Upper lobe of left lung (tissue), 6 donors: ENCODE measurements at regions not wholly inside any gene's neighbourhood (a gene's known extent, or its start where the extent isn't known, plus 50 kb on each side); places are given as distances from the start of the nearest gene placed in this dataset.

ENCODE experiments used
- ATAC-seq, 2 donors: fragments of 200-7000 bp; cut with Tn5 transposase; one replicate each; pipeline ENCODE4 v1.9.1; 2022; ENCODE audit warnings: mild to moderate bottlenecking in 2 of 2, moderate library complexity in 2 of 2; ENCODE audit not compliant: low FRiP score in 2 of 2
- DNase-seq, 2 donors: peaks; one replicate each; pipeline ENCODE4 v3.0.0-alpha.2; 2019 to 2020
- H3K27ac ChIP-seq, 4 donors: fragments of 200-600 bp; sonication (generic); one replicate each; pipeline ENCODE4 v1.5.1; 2016 to 2019
- H3K27me3 ChIP-seq, 4 donors: fragments of 200-600 bp; sonication (generic); one replicate each; pipeline ENCODE4 v1.5.1; 2017 to 2019
- H3K36me3 ChIP-seq, 4 donors: fragments of 200-600 bp; sonication (generic); one replicate each; pipeline ENCODE4 v1.5.1; 2016 to 2019
- H3K4me1 ChIP-seq, 4 donors: fragments of 200-600 bp; sonication (generic); one replicate each; pipeline ENCODE4 v1.5.1; 2018 to 2019
- H3K4me3 ChIP-seq, 4 donors: fragments of 200-600 bp; sonication (generic); one replicate each; pipeline ENCODE4 v1.5.1; 2017 to 2019; ENCODE audit warnings: mild to moderate bottlenecking in 2 of 4, moderate library complexity in 1 of 4
- H3K9me3 ChIP-seq, 4 donors: fragments of 200-600 bp; sonication (generic); one replicate each; pipeline ENCODE4 v1.5.1; 2018 to 2019
- CTCF ChIP-seq, 6 experiments: fragments of 450-650 bp in 4 of 6; fragments of 200-600 bp in 2 of 6; sonication (generic) in 2 of 6; IDR thresholded peaks; one replicate each; pipeline ENCODE4 v1.5.1; 2016 to 2019; ENCODE audit warnings: antibody characterized with exemption in 6 of 6
- EP300 ChIP-seq, 4 donors: sonication (generic); formaldehyde crosslinking; IDR thresholded peaks; one replicate each; pipeline ENCODE4 v1.5.1; 2017; ENCODE audit warnings: antibody characterized with exemption in 4 of 4, control low read depth in 2 of 4
- POLR2A ChIP-seq, 4 donors: fragments of 450-650 bp; IDR thresholded peaks; one replicate each; pipeline ENCODE4 v1.5.1; 2016 to 2017; ENCODE audit warnings: antibody characterized with exemption in 4 of 4, mild to moderate bottlenecking in 2 of 4
- POLR2AphosphoS5 ChIP-seq, 2 donors: sonication (generic); formaldehyde crosslinking; IDR thresholded peaks; one replicate each; pipeline ENCODE4 v1.5.1; 2017; ENCODE audit warnings: antibody characterized with exemption in 2 of 2
- WGBS, 2 donors: methylation state at CpG; one replicate each; pipeline ENCODE4 v1.1.5; 2017 to 2018; 5-methylcytosine and 5-hydroxymethylcytosine counted together
- donor health status: DM: no; HTN: no; CAD: no; lungs with moderate emphysema.
- donor health status: DM: no; HTN: yes; CAD: no; lungs with severe emphysema.

DNA sequence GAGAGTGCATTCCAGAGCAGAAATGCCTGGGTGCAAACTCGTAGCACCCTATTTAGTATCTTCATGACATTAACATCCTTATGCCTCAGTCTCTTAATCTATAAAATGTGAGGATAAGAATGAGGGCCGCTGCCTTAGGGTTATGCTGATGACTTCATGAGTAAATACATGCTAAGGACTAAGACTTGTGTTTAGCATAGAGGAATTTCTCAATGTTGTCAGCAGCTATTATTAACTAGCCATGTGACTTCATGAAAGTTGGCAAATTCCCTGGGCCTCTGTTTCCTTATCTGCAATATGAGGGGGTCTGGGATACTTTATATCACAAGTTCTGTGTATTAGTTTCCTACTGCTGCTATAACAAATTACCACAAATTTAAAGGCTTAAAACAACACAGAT lies 108.1 kb upstream of the RIPOR2 start:
- 80 to 98% methylated on average over 2 of the region's 2 CpGs for WGBS, 2 donors
- Histone ChIP-seq H3K9me3 (no peaks in the 10 kb centered on the region), H3K4me3 (no peak overlapping the region), H3K36me3 (no peaks in the 10 kb centered on the region), H3K27ac (no peak overlapping the region), H3K4me1 (peaks cover 0 to 3% (median 0%) of the 10 kb centered on the region in 4 donors), H3K27me3 (no peaks in the 10 kb centered on the region)
- ATAC-seq (no peak), DNase-seq (no peak)
- TF ChIP-seq CTCF (IDR thresholded peaks at IDR 0.05) = no peak
- TF ChIP-seq EP300 (IDR thresholded peaks at IDR 0.05) = no peak
- TF ChIP-seq POLR2A (IDR thresholded peaks at IDR 0.05) = no peak
- TF ChIP-seq POLR2AphosphoS5 (IDR thresholded peaks at IDR 0.05) = no peak

- no peak for TF ChIP-seq POLR2A (IDR thresholded peaks at IDR 0.05)
- no peak for TF ChIP-seq CTCF (IDR thresholded peaks at IDR 0.05)
- TF ChIP-seq POLR2AphosphoS5 (IDR thresholded peaks at IDR 0.05) = no peak
- no peak for TF ChIP-seq EP300 (IDR thresholded peaks at IDR 0.05)
Observed at GRCh38 chr6:25046942-25047341, 111.2 kb upstream of the RIPOR2 start.

DNA sequence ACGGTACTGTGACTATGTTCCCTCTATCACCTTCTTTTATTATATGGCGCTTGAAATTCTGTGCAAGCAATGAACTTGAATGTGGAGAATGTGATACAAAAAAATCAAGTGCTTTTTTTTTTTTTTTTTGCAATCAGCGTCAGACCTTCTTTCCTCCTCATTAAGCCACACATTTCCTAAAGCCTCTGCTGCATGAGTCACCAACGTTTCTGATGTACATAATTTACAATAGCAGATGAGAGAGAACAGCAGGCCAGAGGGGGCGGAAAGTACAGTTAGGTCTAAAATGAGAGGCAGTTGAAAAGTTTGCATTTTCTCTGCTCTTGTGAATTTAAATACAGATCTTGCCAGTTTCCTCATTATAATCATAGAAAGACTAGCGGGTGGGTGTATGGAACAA lies 114.6 kb upstream of the RIPOR2 start:
- 24 to 32% methylated on average over 6 of the region's 6 CpGs for WGBS, 2 donors
- Histone ChIP-seq H3K9me3 (no peaks in the 10 kb centered on the region), H3K4me1 (peaks cover 0 to 11% (median 3%) of the 10 kb centered on the region in 4 donors), H3K4me3 (no peak overlapping the region), H3K27me3 (no peaks in the 10 kb centered on the region), H3K36me3 (no peaks in the 10 kb centered on the region), H3K27ac (no peak overlapping the region)
- peak in 1 of 2 donors; percentile 44 for DNase-seq
- TF ChIP-seq POLR2AphosphoS5 (IDR thresholded peaks at IDR 0.05) (no peak), EP300 (IDR thresholded peaks at IDR 0.05) (no peak), CTCF (IDR thresholded peaks at IDR 0.05) (no peak), POLR2A (IDR thresholded peaks at IDR 0.05) (no peak)
- ATAC-seq = no peak

More at GRCh38 chr6:25046942-25047341, 111.2 kb upstream of the RIPOR2 start:
- no peaks in the 10 kb centered on the region for H3K9me3 ChIP-seq
- 81 to 89% methylated on average over 2 of the region's 2 CpGs for whole genome bisulfite sequencing, 2 donors
- H3K4me1 ChIP-seq = peaks cover 0 to 7% (median 1%) of the 10 kb centered on the region in 4 donors
- ATAC-seq = no peak
- H3K27ac ChIP-seq = no peak overlapping the region
- H3K4me3 ChIP-seq = no peak overlapping the region
- DNase-seq = no peak
- H3K27me3 ChIP-seq = no peaks in the 10 kb centered on the region
- no peaks in the 10 kb centered on the region for H3K36me3 ChIP-seq

DNA sequence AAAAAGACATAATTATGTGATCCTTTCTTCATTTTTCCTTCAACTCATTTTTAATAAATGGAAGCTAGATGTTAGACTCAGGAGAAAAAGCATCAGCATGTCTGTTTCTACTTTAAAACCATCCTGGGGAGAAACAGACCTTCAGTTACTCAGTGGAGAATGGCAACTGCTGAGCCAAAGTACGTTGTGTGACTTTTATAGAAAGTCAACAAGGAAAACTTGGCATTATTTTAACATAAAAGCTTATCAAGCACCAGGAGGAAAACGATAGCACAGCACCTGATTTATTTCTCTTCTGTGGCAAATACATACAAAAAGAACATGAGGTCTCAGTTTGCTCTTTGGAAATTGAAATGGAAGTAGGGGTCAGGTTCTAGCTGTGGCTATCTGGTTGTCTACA lies 115.3 kb upstream of the RIPOR2 start:
- Histone ChIP-seq H3K4me3 (no peak overlapping the region), H3K27ac (no peak overlapping the region), H3K27me3 (no peaks in the 10 kb centered on the region), H3K4me1 (peaks cover 0 to 11% (median 5%) of the 10 kb centered on the region in 4 donors), H3K36me3 (no peaks in the 10 kb centered on the region), H3K9me3 (no peaks in the 10 kb centered on the region)
- no peak for DNase-seq
- WGBS, 2 donors = 29 to 43% methylated on average over 2 of the region's 2 CpGs
- no peak for ATAC-seq
- TF ChIP-seq POLR2A (IDR thresholded peaks at IDR 0.05) = no peak

DNA sequence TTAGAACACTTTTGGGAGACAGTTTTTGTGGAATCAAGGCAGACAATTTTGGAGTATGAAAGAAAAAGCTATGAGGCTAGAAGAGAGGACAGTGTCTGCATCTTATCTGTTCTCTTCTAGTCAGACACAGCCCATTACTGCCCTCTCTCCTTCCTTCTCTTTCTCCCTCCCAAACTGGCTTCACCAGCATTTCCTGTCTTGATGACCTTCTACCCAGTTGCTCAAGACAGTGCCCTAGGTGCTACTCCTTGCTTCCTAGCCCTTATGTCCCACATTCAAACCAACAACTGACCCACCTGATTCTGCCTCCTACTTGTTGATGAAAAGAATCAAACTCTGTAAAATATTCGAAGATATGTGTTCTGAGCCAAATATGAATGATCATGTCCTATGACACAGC lies 116.4 kb upstream of the RIPOR2 start:
- TF ChIP-seq POLR2AphosphoS5 (IDR thresholded peaks at IDR 0.05) (no peak), POLR2A (IDR thresholded peaks at IDR 0.05) (no peak), CTCF (IDR thresholded peaks at IDR 0.05) (no peak), EP300 (IDR thresholded peaks at IDR 0.05) (no peak)
- Histone ChIP-seq H3K9me3 (no peaks in the 10 kb centered on the region), H3K4me3 (no peak overlapping the region), H3K4me1 (peaks cover 0 to 11% (median 5%) of the 10 kb centered on the region in 4 donors), H3K36me3 (no peaks in the 10 kb centered on the region), H3K27me3 (no peaks in the 10 kb centered on the region), H3K27ac (no peak overlapping the region)
- ATAC-seq (no peak), DNase-seq (no peak)
- 86 to 100% methylated on average over 1 of the region's 1 CpG for WGBS, 2 donors
